Activated CD8-positive, alpha-beta memory T cell treated with anti-CD3 and anti-CD28 coated beads, Interleukin-2, amount 10 ng/mL, durations not matched to agents 7 days and 5 days (primary cell): ENCODE measurements at regions not wholly inside any gene's neighbourhood (a gene's known extent, or its start where the extent isn't known, plus 50 kb on each side); places are given as distances from the start of the nearest gene placed in this dataset.
A peak's percentile ranks its signal among the peaks of the same experiment; 100 is the strongest.

Source experiments
- ATAC-seq: fragments of 150-1000 bp; cut with Tn5 transposase; one replicate; pipeline ENCODE4 v1.10.0; 2021; ENCODE audit warnings: moderate library complexity
- CTCF ChIA-PET: fragments of 350-600 bp; sonication (Branson Sonifier 250); formaldehyde crosslinking; loops from one replicate; lab custom pipeline; 2021; ENCODE audit warnings: antibody characterized with exemption; lab: Charles Lee
- DNase-seq: peaks from one replicate; pipeline ENCODE4 v3.0.0-alpha.2; 2020
- H3K27ac Mint-ChIP-seq: one replicate; pipeline ENCODE4 v1.8.0; 2021; ENCODE audit warnings: mild to moderate bottlenecking, mixed read lengths
- H3K27me3 Mint-ChIP-seq: one replicate; pipeline ENCODE4 v1.8.0; 2021; ENCODE audit warnings: mixed read lengths
- H3K36me3 Mint-ChIP-seq: one replicate; pipeline ENCODE4 v1.8.0; 2021; ENCODE audit warnings: mild to moderate bottlenecking, mixed read lengths
- H3K4me1 Mint-ChIP-seq: one replicate; pipeline ENCODE4 v1.8.0; 2021; ENCODE audit warnings: mixed read lengths
- H3K4me3 Mint-ChIP-seq: one replicate; pipeline ENCODE4 v1.8.0; 2021; ENCODE audit warnings: mild to moderate bottlenecking, moderate library complexity, mixed read lengths
- H3K9me3 Mint-ChIP-seq: one replicate; pipeline ENCODE4 v1.8.0; 2022; ENCODE audit warnings: low read depth, mixed read lengths

DNA sequence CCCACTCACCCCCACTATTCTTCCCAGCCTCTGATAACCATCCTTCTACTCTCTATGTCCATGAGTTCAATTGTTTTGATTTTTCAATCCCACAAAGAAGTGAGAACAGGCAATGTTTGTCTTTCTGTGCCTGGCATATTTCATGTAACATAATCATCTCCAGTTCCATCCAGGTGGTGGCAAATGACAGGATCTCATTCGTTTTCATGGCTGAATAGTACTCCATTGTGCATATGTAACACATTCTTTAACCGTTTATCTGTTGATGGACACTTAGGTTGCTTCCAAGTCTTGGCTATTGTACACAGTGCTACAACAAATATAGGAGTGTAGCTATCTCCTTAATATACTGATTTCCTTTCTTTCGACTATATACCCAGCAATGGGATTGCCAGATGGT, 169.3 kb upstream of the NFIA start:
- CTCF ChIA-PET: no interaction called here
- no peak overlapping the region for H3K4me3 Mint-ChIP-seq

DNA sequence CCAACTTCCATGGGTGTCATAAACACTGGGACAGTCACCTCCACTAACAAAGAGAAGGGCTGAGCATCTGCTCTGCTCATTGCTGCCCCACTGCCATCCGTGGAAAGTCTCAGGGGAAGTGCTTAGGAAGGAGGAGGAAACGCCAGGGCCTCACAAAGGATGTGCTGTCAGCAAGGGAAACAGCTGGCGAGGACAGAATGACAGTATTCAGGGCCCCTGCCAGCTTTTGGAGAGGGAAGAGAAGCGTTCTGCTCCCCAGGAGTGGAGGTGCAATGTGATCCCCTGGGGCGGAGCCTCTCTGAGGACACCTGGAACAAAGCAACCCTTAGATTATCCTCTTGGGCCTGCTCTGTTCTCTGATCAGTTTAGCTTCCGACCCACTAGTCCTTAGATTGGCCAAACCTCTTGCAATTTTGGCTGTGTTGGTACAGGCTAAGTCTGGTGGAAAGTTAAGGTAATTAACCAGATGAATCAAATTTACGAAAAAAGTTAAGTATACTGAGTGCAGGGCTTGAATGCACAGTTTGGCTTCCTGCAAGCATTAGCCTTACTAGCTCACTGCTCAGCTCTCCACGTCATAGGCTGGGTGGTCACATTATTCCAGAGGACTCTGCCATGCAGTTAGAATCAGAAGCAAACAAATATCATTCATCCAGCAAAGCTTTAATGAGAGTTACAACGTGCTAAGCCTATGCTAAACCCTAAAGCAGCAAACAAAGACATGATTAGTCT, 170.2 kb upstream of the NFIA start:
- CTCF ChIA-PET: no interaction called here
- Mint-ChIP-seq H3K27ac (no peak overlapping the region), H3K9me3 (no peaks in the 10 kb centered on the region), H3K36me3 (no peaks in the 10 kb centered on the region), H3K27me3 (peaks cover 20% of the 10 kb centered on the region), H3K4me3 (no peak overlapping the region), H3K4me1 (no peaks in the 10 kb centered on the region)
- DNase-seq (no peak), ATAC-seq (no peak)

More for the DNA sequence above, 169.3 kb upstream of the NFIA start:
- H3K9me3 Mint-ChIP-seq: no peaks in the 10 kb centered on the region
- no peak overlapping the region for H3K27ac Mint-ChIP-seq
- ATAC-seq (no peak), DNase-seq (no peak)
- H3K36me3 Mint-ChIP-seq: no peaks in the 10 kb centered on the region
- peaks cover 20% of the 10 kb centered on the region for H3K27me3 Mint-ChIP-seq
- no peaks in the 10 kb centered on the region for H3K4me1 Mint-ChIP-seq

- no peak overlapping the region for H3K4me3 Mint-ChIP-seq
- CTCF ChIA-PET: no interaction called here
- peaks cover 15% of the 10 kb centered on the region for H3K27me3 Mint-ChIP-seq
- no peaks in the 10 kb centered on the region for H3K36me3 Mint-ChIP-seq
- H3K27ac Mint-ChIP-seq: no peak overlapping the region
- no peaks in the 10 kb centered on the region for H3K4me1 Mint-ChIP-seq
- DNase-seq (no peak), ATAC-seq (no peak)
- no peaks in the 10 kb centered on the region for H3K9me3 Mint-ChIP-seq
Observed at GRCh38 chr1:60908159-60908558, 174.2 kb upstream of the NFIA start.

- ATAC-seq: no peak
- no peaks in the 10 kb centered on the region for H3K4me1 Mint-ChIP-seq
Observed at GRCh38 chr1:60906526-60906925, 175.8 kb upstream of the NFIA start.

DNA sequence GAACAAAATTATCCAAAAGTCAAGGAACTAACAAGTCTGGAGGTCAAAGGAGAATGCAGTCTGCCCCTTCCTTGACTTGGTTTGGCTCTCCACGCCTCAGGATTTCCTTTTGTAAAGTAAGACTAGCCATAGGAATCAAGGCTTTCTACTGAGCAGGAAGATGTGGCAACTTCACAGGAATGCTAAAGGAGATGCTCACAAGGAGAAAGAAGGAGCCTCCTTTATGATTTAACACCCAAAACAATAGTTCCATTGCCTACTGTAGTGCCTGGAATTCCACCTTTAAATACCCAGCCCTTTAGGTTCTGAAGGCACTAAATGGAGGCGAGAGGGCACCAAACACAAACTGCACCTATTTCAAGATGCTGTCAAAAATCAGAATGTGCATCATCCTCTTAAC, 176.3 kb upstream of the NFIA start:
- Mint-ChIP-seq H3K4me1 (no peaks in the 10 kb centered on the region), H3K9me3 (no peaks in the 10 kb centered on the region), H3K27ac (no peak overlapping the region), H3K27me3 (peaks cover 17% of the 10 kb centered on the region), H3K36me3 (no peaks in the 10 kb centered on the region), H3K4me3 (no peak overlapping the region)
- ATAC-seq (no peak), DNase-seq (no peak)
- CTCF ChIA-PET: no interaction called here

More at GRCh38 chr1:60906526-60906925, 175.8 kb upstream of the NFIA start:
- H3K27ac Mint-ChIP-seq: no peak overlapping the region
- no peaks in the 10 kb centered on the region for H3K9me3 Mint-ChIP-seq
- no peak for DNase-seq
- no peak overlapping the region for H3K4me3 Mint-ChIP-seq
- CTCF ChIA-PET: no interaction called here
- peaks cover 16% of the 10 kb centered on the region for H3K27me3 Mint-ChIP-seq
- no peaks in the 10 kb centered on the region for H3K36me3 Mint-ChIP-seq

- CTCF ChIA-PET: no interaction called here
- H3K4me3 Mint-ChIP-seq: no peak overlapping the region
- DNase-seq (no peak), ATAC-seq (no peak)
- no peaks in the 10 kb centered on the region for H3K36me3 Mint-ChIP-seq
- H3K27ac Mint-ChIP-seq: no peak overlapping the region
- peaks cover 18% of the 10 kb centered on the region for H3K27me3 Mint-ChIP-seq
- H3K4me1 Mint-ChIP-seq: peaks cover 2% of the 10 kb centered on the region
- no peaks in the 10 kb centered on the region for H3K9me3 Mint-ChIP-seq
Observed at GRCh38 chr1:60904099-60904851, 178.1 kb upstream of the NFIA start.

DNA sequence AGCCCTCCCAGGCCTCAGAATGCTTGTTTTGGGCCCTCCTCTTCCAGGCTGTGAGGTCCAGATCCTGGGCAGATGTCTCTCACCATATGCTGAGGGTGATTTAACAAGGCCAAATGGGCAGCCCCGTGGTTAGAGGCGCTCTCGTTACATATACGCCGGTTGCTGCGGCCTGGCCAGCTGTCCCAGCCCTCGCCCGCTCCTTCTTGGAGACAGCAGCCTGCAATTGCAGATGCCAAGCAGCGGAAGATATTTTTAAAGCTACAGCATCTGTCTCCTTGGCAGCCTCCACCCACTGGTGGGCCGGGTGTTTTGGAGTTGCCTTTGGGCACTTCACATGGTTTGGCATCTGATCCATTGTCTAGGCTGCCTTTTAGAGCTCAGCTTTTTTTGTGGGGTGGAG, 178.8 kb upstream of the NFIA start:
- Mint-ChIP-seq H3K4me1 (peaks cover 7% of the 10 kb centered on the region), H3K36me3 (no peaks in the 10 kb centered on the region), H3K4me3 (no peak overlapping the region), H3K9me3 (no peaks in the 10 kb centered on the region), H3K27ac (no peak overlapping the region), H3K27me3 (peaks cover 18% of the 10 kb centered on the region)
- ATAC-seq (no peak), DNase-seq (no peak)
- CTCF ChIA-PET: no interaction called here

- CTCF ChIA-PET: no interaction called here
- Mint-ChIP-seq H3K27ac (no peak overlapping the region), H3K4me1 (peaks cover 10% of the 10 kb centered on the region), H3K4me3 (no peak overlapping the region), H3K36me3 (no peaks in the 10 kb centered on the region), H3K9me3 (no peaks in the 10 kb centered on the region), H3K27me3 (peaks cover 34% of the 10 kb centered on the region)
- DNase-seq (no peak), ATAC-seq (no peak)
Observed at GRCh38 chr1:60899464-60899863, 182.9 kb upstream of the NFIA start.

- CTCF ChIA-PET: no interaction called here
- peaks cover 36% of the 10 kb centered on the region for H3K27me3 Mint-ChIP-seq
- no peaks in the 10 kb centered on the region for H3K36me3 Mint-ChIP-seq
- peaks cover 10% of the 10 kb centered on the region for H3K4me1 Mint-ChIP-seq
- no peak overlapping the region for H3K27ac Mint-ChIP-seq
- H3K9me3 Mint-ChIP-seq: no peaks in the 10 kb centered on the region
- no peak for DNase-seq
- H3K4me3 Mint-ChIP-seq: no peak overlapping the region
- peak; percentile 42 for ATAC-seq
Observed at GRCh38 chr1:60898987-60899386, 183.4 kb upstream of the NFIA start.

- no peak for ATAC-seq
Observed at GRCh38 chr1:60898413-60898812, 183.9 kb upstream of the NFIA start.

DNA sequence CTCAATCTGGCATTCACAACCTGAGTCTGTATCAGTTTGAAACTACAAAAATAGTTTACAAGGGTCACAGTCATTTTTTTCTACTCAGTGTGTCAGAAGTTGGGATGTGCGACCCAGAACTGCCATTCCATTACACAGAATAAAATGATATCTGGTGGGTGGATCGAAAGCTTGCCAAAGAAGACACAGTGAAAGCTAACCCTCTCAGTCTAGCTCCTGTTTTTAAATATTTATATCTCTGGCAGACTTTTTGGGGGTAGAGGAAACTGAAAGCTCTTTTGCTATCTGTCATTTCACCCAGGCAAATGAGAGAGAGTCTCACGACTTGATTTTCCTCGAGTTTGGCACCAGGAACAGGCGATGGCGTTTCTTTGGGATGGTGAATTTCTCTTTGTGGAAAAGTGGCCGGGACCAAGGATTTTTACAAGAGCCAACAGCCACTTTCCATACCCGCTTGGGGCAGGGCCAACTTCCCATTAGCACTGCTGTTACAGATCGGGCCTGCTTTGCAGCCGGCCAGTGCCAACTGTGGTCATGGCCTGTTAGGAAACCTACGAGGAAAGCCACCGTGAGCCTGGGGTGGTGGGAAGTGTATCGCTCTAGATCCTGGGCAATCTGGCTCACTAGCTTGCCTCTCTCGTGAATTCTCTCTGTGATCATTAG, 185.5 kb upstream of the NFIA start:
- Mint-ChIP-seq H3K27ac (no peak overlapping the region), H3K4me3 (no peak overlapping the region), H3K9me3 (no peaks in the 10 kb centered on the region), H3K36me3 (no peaks in the 10 kb centered on the region), H3K27me3 (peaks cover 51% of the 10 kb centered on the region), H3K4me1 (peaks cover 10% of the 10 kb centered on the region)
- no peak for ATAC-seq
- CTCF ChIA-PET: no interaction called here
- DNase-seq: no peak

More at GRCh38 chr1:60898413-60898812, 183.9 kb upstream of the NFIA start:
- Mint-ChIP-seq H3K9me3 (no peaks in the 10 kb centered on the region), H3K27ac (no peak overlapping the region), H3K36me3 (no peaks in the 10 kb centered on the region), H3K4me3 (no peak overlapping the region), H3K4me1 (peaks cover 10% of the 10 kb centered on the region), H3K27me3 (peaks cover 42% of the 10 kb centered on the region)
- no peak for DNase-seq
- CTCF ChIA-PET: no interaction called here

DNA sequence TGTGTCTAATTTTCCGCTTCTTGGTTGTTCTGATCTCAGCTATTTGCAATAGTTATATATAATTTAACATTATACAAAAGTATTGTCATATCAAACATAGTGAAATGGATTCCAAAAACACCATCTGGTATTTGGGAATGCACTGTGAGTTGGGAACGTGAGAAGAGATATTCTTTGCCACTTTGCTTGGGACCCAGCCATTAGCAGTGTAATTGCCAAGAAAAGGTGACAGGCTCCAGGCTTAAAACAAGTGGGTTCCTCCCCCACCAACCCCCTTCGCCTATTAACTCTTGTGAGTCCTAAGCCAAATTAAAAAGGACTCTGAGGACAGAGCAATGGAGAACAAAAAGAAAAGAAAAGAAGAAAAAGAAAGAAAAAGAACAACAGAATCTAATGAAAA, 186.7 kb upstream of the NFIA start:
- peaks cover 10% of the 10 kb centered on the region for H3K4me1 Mint-ChIP-seq
- H3K36me3 Mint-ChIP-seq: no peaks in the 10 kb centered on the region
- H3K4me3 Mint-ChIP-seq: no peak overlapping the region
- peaks cover 56% of the 10 kb centered on the region for H3K27me3 Mint-ChIP-seq
- CTCF ChIA-PET: no interaction called here
- DNase-seq (no peak), ATAC-seq (no peak)
- H3K27ac Mint-ChIP-seq: no peak overlapping the region
- H3K9me3 Mint-ChIP-seq: no peaks in the 10 kb centered on the region

DNA sequence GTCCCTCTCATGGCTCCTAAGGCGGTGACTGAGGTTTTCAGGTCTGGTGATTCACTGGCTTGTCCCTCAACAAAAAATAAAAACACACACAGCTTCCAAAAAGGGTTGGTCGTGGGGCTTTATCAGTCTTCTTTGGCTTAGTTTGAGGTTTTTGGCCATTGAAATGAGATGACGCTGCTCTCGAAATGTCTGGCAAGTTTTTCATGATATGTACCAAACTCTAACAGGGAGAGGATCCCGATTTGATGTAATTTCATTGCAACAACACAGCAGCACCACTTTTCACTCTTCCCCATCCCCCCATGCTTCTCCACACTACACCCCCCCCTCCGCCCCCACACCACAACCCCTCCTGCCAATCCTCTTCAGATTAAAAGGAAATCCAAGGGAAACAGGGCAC, 187.1 kb upstream of the NFIA start:
- no peaks in the 10 kb centered on the region for H3K36me3 Mint-ChIP-seq
- no peak overlapping the region for H3K4me3 Mint-ChIP-seq
- no peak overlapping the region for H3K27ac Mint-ChIP-seq
- H3K4me1 Mint-ChIP-seq: peaks cover 10% of the 10 kb centered on the region
- H3K9me3 Mint-ChIP-seq: no peaks in the 10 kb centered on the region
- DNase-seq (no peak), ATAC-seq (no peak)
- CTCF ChIA-PET: no interaction called here
- H3K27me3 Mint-ChIP-seq: peaks cover 59% of the 10 kb centered on the region

- no peaks in the 10 kb centered on the region for H3K9me3 Mint-ChIP-seq
- CTCF ChIA-PET: no interaction called here
- H3K4me1 Mint-ChIP-seq: peaks cover 10% of the 10 kb centered on the region
- DNase-seq: no peak
- H3K27ac Mint-ChIP-seq: no peak overlapping the region
- no peaks in the 10 kb centered on the region for H3K36me3 Mint-ChIP-seq
- no peak overlapping the region for H3K4me3 Mint-ChIP-seq
- peaks cover 57% of the 10 kb centered on the region for H3K27me3 Mint-ChIP-seq
- no peak for ATAC-seq
Observed at GRCh38 chr1:60894741-60895140, 187.6 kb upstream of the NFIA start.
